ENCODE measurements at regions not wholly inside any gene's neighbourhood (a gene's known extent, or its start where the extent isn't known, plus 50 kb on each side); places are given as distances from the start of the nearest gene placed in this dataset.
"Not testable (repeated sequence)": the region's sequence is repeated elsewhere in the genome, so short reads cannot be mapped to it uniquely, and the experiment has no call there.

GRCh38 chr1:95660736-95661135 is 426.7 kb downstream of the RWDD3 start:
- Histone ChIP-seq H3K4me3 (no peak overlapping the region), H3K27ac (no peak overlapping the region)
- no peak for TF ChIP-seq CTCF (IDR thresholded peaks at IDR 0.05)
- DNase-seq (ENCODE audit: low spot score), result no peak

- H3K4me3 ChIP-seq; DNase-seq (ENCODE audit: low spot score); H3K27ac ChIP-seq: not testable (repeated sequence)
Observed at GRCh38 chr1:95663530-95663929, 429.5 kb downstream of the RWDD3 start.

GRCh38 chr1:95668165-95668564 is 434.2 kb downstream of the RWDD3 start:
- no peak overlapping the region for H3K27ac ChIP-seq
- no peak for DNase-seq (ENCODE audit: low spot score)
- TF ChIP-seq CTCF (IDR thresholded peaks at IDR 0.05), result no peak
- H3K4me3 ChIP-seq, result no peak overlapping the region

- not testable (repeated sequence) for H3K27ac ChIP-seq; H3K4me3 ChIP-seq; DNase-seq (ENCODE audit: low spot score)
Observed at GRCh38 chr1:95669638-95670037, 435.6 kb downstream of the RWDD3 start.

- Histone ChIP-seq H3K4me3 (no peak overlapping the region), H3K27ac (no peak overlapping the region)
- no peak for DNase-seq (ENCODE audit: low spot score)
- TF ChIP-seq CTCF (IDR thresholded peaks at IDR 0.05), result no peak
Observed at GRCh38 chr1:95671098-95671497, 437.1 kb downstream of the RWDD3 start.

- no peak for TF ChIP-seq CTCF (IDR thresholded peaks at IDR 0.05)
- no peak for DNase-seq (ENCODE audit: low spot score)
- Histone ChIP-seq H3K27ac (no peak overlapping the region), H3K4me3 (no peak overlapping the region)
Observed at GRCh38 chr1:95679262-95679661, 445.3 kb downstream of the RWDD3 start.

GRCh38 chr1:95685081-95685480 is 451.1 kb downstream of the RWDD3 start:
- no peak overlapping the region for H3K4me3 ChIP-seq
- DNase-seq (ENCODE audit: low spot score), result no peak
- no peak for TF ChIP-seq CTCF (IDR thresholded peaks at IDR 0.05)
- H3K27ac ChIP-seq, result no peak overlapping the region

GRCh38 chr1:95686217-95686616 is 452.2 kb downstream of the RWDD3 start:
- no peak for TF ChIP-seq CTCF (IDR thresholded peaks at IDR 0.05)
- DNase-seq (ENCODE audit: low spot score), result no peak
- Histone ChIP-seq H3K4me3 (no peak overlapping the region), H3K27ac (no peak overlapping the region)
